ENCODE measurements at regions not wholly inside any gene's neighbourhood (a gene's known extent, or its start where the extent isn't known, plus 50 kb on each side); places are given as distances from the start of the nearest gene placed in this dataset.
"Not testable (repeated sequence)": the region's sequence is repeated elsewhere in the genome, so short reads cannot be mapped to it uniquely, and the experiment has no call there.

GRCh38 chr7:53238021-53238605 is 202.7 kb downstream of the POM121L12 start:
- H3K27ac Mint-ChIP-seq, result no peak overlapping the region
- H3K4me1 Mint-ChIP-seq, result peaks cover 2% of the 10 kb centered on the region
- H3K27me3 Mint-ChIP-seq (ENCODE audit: low read depth), result no peaks in the 10 kb centered on the region
- peaks cover 5% of the 10 kb centered on the region for H3K9me3 Mint-ChIP-seq
- H3K36me3 Mint-ChIP-seq, result no peaks in the 10 kb centered on the region
- H3K4me3 Mint-ChIP-seq, result no peak overlapping the region
- no peak for DNase-seq (ENCODE audit: low spot score in 2 of 2, unreplicated experiment in 2 of 2)
- TF ChIP-seq CTCF (IDR thresholded peaks at IDR 0.05; ENCODE audit: unreplicated experiment), result no peak

- not testable (repeated sequence) for DNase-seq (ENCODE audit: low spot score in 2 of 2, unreplicated experiment in 2 of 2); H3K4me1 Mint-ChIP-seq; H3K36me3 Mint-ChIP-seq; H3K4me3 Mint-ChIP-seq; H3K9me3 Mint-ChIP-seq; H3K27me3 Mint-ChIP-seq (ENCODE audit: low read depth); H3K27ac Mint-ChIP-seq
Observed at GRCh38 chr7:53239151-53239550, 203.7 kb downstream of the POM121L12 start.

- Mint-ChIP-seq H3K4me3 (no peak overlapping the region), H3K27me3 (ENCODE audit: low read depth) (no peaks in the 10 kb centered on the region), H3K27ac (no peak overlapping the region), H3K9me3 (no peaks in the 10 kb centered on the region), H3K4me1 (peaks cover 2% of the 10 kb centered on the region), H3K36me3 (no peaks in the 10 kb centered on the region)
- DNase-seq (ENCODE audit: low spot score in 2 of 2, unreplicated experiment in 2 of 2), result no peak
- no peak for TF ChIP-seq CTCF (IDR thresholded peaks at IDR 0.05; ENCODE audit: unreplicated experiment)
Observed at GRCh38 chr7:53245721-53246120, 210.3 kb downstream of the POM121L12 start.

GRCh38 chr7:53246957-53247356 is 211.5 kb downstream of the POM121L12 start:
- no peak overlapping the region for H3K4me3 Mint-ChIP-seq
- no peaks in the 10 kb centered on the region for H3K27me3 Mint-ChIP-seq (ENCODE audit: low read depth)
- no peak for DNase-seq (ENCODE audit: low spot score in 2 of 2, unreplicated experiment in 2 of 2)
- peaks cover 5% of the 10 kb centered on the region for H3K4me1 Mint-ChIP-seq
- no peaks in the 10 kb centered on the region for H3K36me3 Mint-ChIP-seq
- no peaks in the 10 kb centered on the region for H3K9me3 Mint-ChIP-seq
- no peak for TF ChIP-seq CTCF (IDR thresholded peaks at IDR 0.05; ENCODE audit: unreplicated experiment)
- no peak overlapping the region for H3K27ac Mint-ChIP-seq

GRCh38 chr7:53252539-53252938 is 217.1 kb downstream of the POM121L12 start:
- no peak for TF ChIP-seq CTCF (IDR thresholded peaks at IDR 0.05; ENCODE audit: unreplicated experiment)
- H3K4me3 Mint-ChIP-seq, result no peak overlapping the region
- H3K27ac Mint-ChIP-seq, result no peak overlapping the region
- no peaks in the 10 kb centered on the region for H3K27me3 Mint-ChIP-seq (ENCODE audit: low read depth)
- no peak for DNase-seq (ENCODE audit: low spot score in 2 of 2, unreplicated experiment in 2 of 2)
- peaks cover 5% of the 10 kb centered on the region for H3K4me1 Mint-ChIP-seq
- peaks cover 2% of the 10 kb centered on the region for H3K36me3 Mint-ChIP-seq
- peaks cover 14% of the 10 kb centered on the region for H3K9me3 Mint-ChIP-seq

- no peak for DNase-seq (ENCODE audit: low spot score in 2 of 2, unreplicated experiment in 2 of 2)
- H3K27me3 Mint-ChIP-seq (ENCODE audit: low read depth), result no peaks in the 10 kb centered on the region
- no peak overlapping the region for H3K4me3 Mint-ChIP-seq
- TF ChIP-seq CTCF (IDR thresholded peaks at IDR 0.05; ENCODE audit: unreplicated experiment), result no peak
- H3K36me3 Mint-ChIP-seq, result no peaks in the 10 kb centered on the region
- H3K27ac Mint-ChIP-seq, result no peak overlapping the region
- H3K9me3 Mint-ChIP-seq, result no peaks in the 10 kb centered on the region
- peaks cover 26% of the 10 kb centered on the region for H3K4me1 Mint-ChIP-seq
Observed at GRCh38 chr7:53272081-53272480, 236.6 kb downstream of the POM121L12 start.

Data from mesothelial cell of epicardium (in vitro differentiated cells).